SU-DHL-6 (cell line): ENCODE measurements at regions not wholly inside any gene's neighbourhood (a gene's known extent, or its start where the extent isn't known, plus 50 kb on each side); places are given as distances from the start of the nearest gene placed in this dataset.

Experiments used
- H2AFZ ChIP-seq: fragments of 200-600 bp; sonication (generic); 2 replicates; pipeline ENCODE4 v1.6.1; 2014; ENCODE audit warnings: low read depth, mild to moderate bottlenecking, moderate library complexity, mixed read lengths, antibody characterized with exemption, low read length; ENCODE audit not compliant: severe bottlenecking
- H3F3A ChIP-seq: fragments of 200-600 bp; shearing (Covaris generic); 2 replicates; pipeline ENCODE4 v1.6.0; 2016; ENCODE audit warnings: antibody characterized with exemption, mild to moderate bottlenecking; ENCODE audit not compliant: insufficient read depth
- H3K27ac ChIP-seq: fragments of 200-600 bp; sonication (generic); 2 replicates; pipeline ENCODE4 v1.5.1; 2016; ENCODE audit warnings: low read depth, mild to moderate bottlenecking, low read length, moderate library complexity, mixed read lengths
- H3K27me3 ChIP-seq: fragments of 200-600 bp; sonication (generic), shearing (Covaris generic); 2 replicates; pipeline ENCODE4 v1.6.0; 2014; ENCODE audit warnings: mild to moderate bottlenecking, low read length
- H3K36me3 ChIP-seq: fragments of 200-600 bp; sonication (generic); 2 replicates; pipeline ENCODE4 v1.6.1; 2014; ENCODE audit warnings: mild to moderate bottlenecking, low read length, mixed read lengths
- H3K4me2 ChIP-seq: fragments of 300-600, 200-600 bp; shearing (Covaris generic), sonication (generic); 2 replicates; pipeline ENCODE4 v1.6.0; 2014; ENCODE audit warnings: low read length, low read depth, mild to moderate bottlenecking; ENCODE audit not compliant: poor library complexity, severe bottlenecking
- H3K4me3 ChIP-seq: fragments of 200-600 bp; sonication (generic); 2 replicates; pipeline ENCODE4 v1.5.1; 2014; ENCODE audit warnings: antibody characterized with exemption, low read length, mild to moderate bottlenecking, mixed read lengths; ENCODE audit not compliant: insufficient read depth, poor library complexity, severe bottlenecking
- H3K79me2 ChIP-seq: fragments of 200-600 bp; sonication (generic); 2 replicates; pipeline ENCODE4 v1.6.1; 2014; ENCODE audit warnings: mild to moderate bottlenecking, low read length, moderate library complexity; ENCODE audit not compliant: insufficient read depth
- H3K9ac ChIP-seq: fragments of 200-600 bp; sonication (generic); 2 replicates; pipeline ENCODE4 v1.7.0; 2014; ENCODE audit warnings: mild to moderate bottlenecking, low read length
- H3K9me2 ChIP-seq: fragments of 200-600 bp; sonication (generic); replicated peaks from 2 replicates; pipeline ENCODE4 v1.6.1; 2014; ENCODE audit warnings: low read length; ENCODE audit not compliant: insufficient read depth
- H3K9me3 ChIP-seq: fragments of 200-600 bp; sonication (generic); 2 replicates; pipeline ENCODE4 v1.6.1; 2014; ENCODE audit warnings: low read length, mixed read lengths; ENCODE audit not compliant: insufficient read depth
- H4K20me1 ChIP-seq: fragments of 200-600 bp; sonication (generic); 2 replicates; pipeline ENCODE4 v1.6.1; 2014; ENCODE audit warnings: low read depth, mild to moderate bottlenecking, antibody characterized with exemption, low read length, moderate library complexity, mixed read lengths
- EZH2phosphoT487 ChIP-seq: fragments of 200-600 bp; sonication (generic), shearing (Covaris generic); conservative IDR thresholded peaks from 2 replicates; pipeline ENCODE4 v1.6.1; 2018; ENCODE audit warnings: mild to moderate bottlenecking, antibody characterized with exemption, low read length, moderate library complexity, mixed read lengths
- TF ChIP-seq, protein P1 (sequence below): fragments of 200-600 bp; sonication (generic); IDR thresholded peaks from one replicate; pipeline ENCODE4 v1.5.1; 2017; ENCODE audit warnings: antibody characterized with exemption, mild to moderate bottlenecking, low read length, moderate library complexity; ENCODE audit not compliant: insufficient read depth, poor library complexity, severe bottlenecking

DNA sequence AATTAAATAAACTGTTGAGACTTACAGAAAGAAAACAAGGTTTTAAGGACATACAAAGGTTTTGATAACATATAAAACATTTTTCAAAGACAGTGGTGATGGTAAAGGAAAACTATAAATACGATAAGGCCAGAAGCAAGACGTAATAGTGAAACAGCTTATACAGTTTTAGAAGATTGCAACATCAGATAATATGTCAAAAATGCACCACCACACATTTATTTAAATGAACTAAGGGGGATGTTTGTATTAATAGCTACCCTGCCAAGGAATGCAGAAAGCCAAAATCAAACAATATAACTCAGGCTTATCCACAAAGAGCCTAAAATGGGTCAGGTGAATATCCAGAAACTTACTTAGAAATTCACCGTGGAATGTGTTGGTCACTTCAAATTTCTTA is 981.6 kb upstream of the FAT3 start:
- H2AFZ ChIP-seq: no peak overlapping the region

DNA sequence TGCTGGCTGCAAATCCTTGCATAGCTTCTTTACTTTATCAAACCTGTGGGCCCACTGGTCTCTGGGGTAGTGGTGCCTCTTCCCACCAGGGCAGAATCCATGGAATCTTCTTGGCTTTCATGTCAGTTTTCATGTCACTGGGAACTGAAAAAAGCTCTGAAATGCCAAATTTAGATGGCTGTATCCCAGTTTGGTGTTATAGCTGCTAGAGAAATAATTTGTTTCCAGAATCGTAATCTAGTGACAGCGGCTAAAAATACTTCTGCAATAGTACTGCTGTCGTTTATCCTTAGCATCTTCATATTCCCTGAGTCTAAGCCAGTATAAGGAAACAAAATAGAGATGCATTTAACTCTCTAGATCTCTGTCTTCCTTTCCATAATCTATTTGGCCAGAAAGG is 983.4 kb upstream of the FAT3 start:
- no peaks in the 10 kb centered on the region for H3K27me3 ChIP-seq
- no peak overlapping the region for H3K27ac ChIP-seq
- H2AFZ ChIP-seq: no peak overlapping the region
- H3K79me2 ChIP-seq: no peaks in the 10 kb centered on the region
- no peaks in the 10 kb centered on the region for H3K9me3 ChIP-seq
- H3K4me2 ChIP-seq: no peak overlapping the region
- no peaks in the 10 kb centered on the region for H3K36me3 ChIP-seq
- H3K9ac ChIP-seq: no peak overlapping the region
- no peaks in the 10 kb centered on the region for H3K9me2 ChIP-seq
- H3K4me3 ChIP-seq: no peak overlapping the region
- no peaks in the 10 kb centered on the region for H3F3A ChIP-seq
- H4K20me1 ChIP-seq: no peaks in the 10 kb centered on the region
- TF ChIP-seq EZH2phosphoT487: no peak
- TF ChIP-seq, protein P1, sequence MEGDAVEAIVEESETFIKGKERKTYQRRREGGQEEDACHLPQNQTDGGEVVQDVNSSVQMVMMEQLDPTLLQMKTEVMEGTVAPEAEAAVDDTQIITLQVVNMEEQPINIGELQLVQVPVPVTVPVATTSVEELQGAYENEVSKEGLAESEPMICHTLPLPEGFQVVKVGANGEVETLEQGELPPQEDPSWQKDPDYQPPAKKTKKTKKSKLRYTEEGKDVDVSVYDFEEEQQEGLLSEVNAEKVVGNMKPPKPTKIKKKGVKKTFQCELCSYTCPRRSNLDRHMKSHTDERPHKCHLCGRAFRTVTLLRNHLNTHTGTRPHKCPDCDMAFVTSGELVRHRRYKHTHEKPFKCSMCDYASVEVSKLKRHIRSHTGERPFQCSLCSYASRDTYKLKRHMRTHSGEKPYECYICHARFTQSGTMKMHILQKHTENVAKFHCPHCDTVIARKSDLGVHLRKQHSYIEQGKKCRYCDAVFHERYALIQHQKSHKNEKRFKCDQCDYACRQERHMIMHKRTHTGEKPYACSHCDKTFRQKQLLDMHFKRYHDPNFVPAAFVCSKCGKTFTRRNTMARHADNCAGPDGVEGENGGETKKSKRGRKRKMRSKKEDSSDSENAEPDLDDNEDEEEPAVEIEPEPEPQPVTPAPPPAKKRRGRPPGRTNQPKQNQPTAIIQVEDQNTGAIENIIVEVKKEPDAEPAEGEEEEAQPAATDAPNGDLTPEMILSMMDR: no peak

More for the DNA sequence above, 981.6 kb upstream of the FAT3 start:
- Histone ChIP-seq H4K20me1 (no peaks in the 10 kb centered on the region), H3K9me3 (no peaks in the 10 kb centered on the region), H3K4me2 (no peak overlapping the region), H3K9me2 (no peaks in the 10 kb centered on the region), H3K79me2 (no peaks in the 10 kb centered on the region), H3F3A (no peaks in the 10 kb centered on the region), H3K4me3 (no peak overlapping the region), H3K9ac (no peak overlapping the region), H3K36me3 (no peaks in the 10 kb centered on the region), H3K27me3 (no peaks in the 10 kb centered on the region), H3K27ac (no peak overlapping the region)
- no peak for TF ChIP-seq EZH2phosphoT487
- TF ChIP-seq, protein P1: no peak

DNA sequence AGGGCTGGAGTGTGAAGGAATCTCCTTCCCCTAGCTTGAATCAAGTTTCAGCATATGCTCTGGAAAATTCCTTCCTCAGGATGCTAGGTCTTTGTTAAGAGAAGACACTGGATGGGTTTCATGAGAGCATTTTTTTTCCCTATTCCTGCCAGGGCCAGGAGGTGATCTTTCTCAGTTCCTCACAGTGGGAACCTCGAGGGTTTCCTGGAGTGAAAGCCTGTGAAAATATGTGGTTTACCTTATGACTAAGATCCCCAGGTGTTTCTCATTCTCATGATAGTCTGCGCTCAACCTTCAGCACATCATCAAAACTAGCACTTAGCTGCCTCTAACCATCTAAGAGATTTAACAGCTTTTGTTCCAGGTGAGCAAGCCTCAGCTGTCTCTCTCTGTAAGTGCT is 985.3 kb upstream of the FAT3 start:
- Histone ChIP-seq H4K20me1 (no peaks in the 10 kb centered on the region), H3K4me2 (no peak overlapping the region), H3K4me3 (no peak overlapping the region), H3K36me3 (no peaks in the 10 kb centered on the region), H3F3A (no peaks in the 10 kb centered on the region), H3K9me2 (no peaks in the 10 kb centered on the region), H3K79me2 (no peaks in the 10 kb centered on the region), H3K27ac (no peak overlapping the region), H3K27me3 (no peaks in the 10 kb centered on the region), H2AFZ (no peak overlapping the region), H3K9ac (no peak overlapping the region), H3K9me3 (no peaks in the 10 kb centered on the region)
- TF ChIP-seq EZH2phosphoT487: no peak
- TF ChIP-seq, protein P1: no peak
